Transverse colon (tissue), 4 donors: ENCODE measurements at regions not wholly inside any gene's neighbourhood (a gene's known extent, or its start where the extent isn't known, plus 50 kb on each side); places are given as distances from the start of the nearest gene placed in this dataset.

Experiments used
- CTCF ChIP-seq, 5 experiments: fragments of 200-600 bp in 3 of 5; fragments of 450-650 bp in 2 of 5; sonication (generic) in 3 of 5; IDR thresholded peaks; 1 replicate in 2 of 5; 2 replicates in 3 of 5; pipeline ENCODE4 v1.5.1; 2016 to 2017; ENCODE audit warnings: antibody characterized with exemption in 5 of 5, inconsistent platforms in 3 of 5, mild to moderate bottlenecking in 2 of 5, moderate library complexity in 1 of 5
- POLR2AphosphoS5 ChIP-seq, 3 donors: sonication (generic); formaldehyde crosslinking; IDR thresholded peaks; one replicate each; pipeline ENCODE4 v1.6.1; 2016; ENCODE audit warnings: antibody characterized with exemption in 3 of 3

GRCh38 chr7:156402255-156402654 is 238.3 kb upstream of the RNF32 start:
- TF ChIP-seq CTCF (IDR thresholded peaks at IDR 0.05) (no peak), POLR2AphosphoS5 (IDR thresholded peaks at IDR 0.05) (no peak)
